GM18951 (cell line): ENCODE measurements at regions not wholly inside any gene's neighbourhood (a gene's known extent, or its start where the extent isn't known, plus 50 kb on each side); places are given as distances from the start of the nearest gene placed in this dataset.

Source experiments
- POLR2A ChIP-seq: IDR thresholded peaks from 4 replicates; pipeline ENCODE4 v1.6.1; 2011; ENCODE audit warnings: mild to moderate bottlenecking; ENCODE audit not compliant: insufficient read length, insufficient read depth; ENCODE audit errors: extremely low read depth
- in situ Hi-C: fragments of 300-500 bp; cut with MboI; formaldehyde crosslinking; loops from one replicate; pipeline ENCODE4 v1.12.0; 2022; ENCODE audit warnings: low sequenced_read_pairs, mixed read lengths, inconsistent platforms; ENCODE audit not compliant: unreplicated experiment

DNA sequence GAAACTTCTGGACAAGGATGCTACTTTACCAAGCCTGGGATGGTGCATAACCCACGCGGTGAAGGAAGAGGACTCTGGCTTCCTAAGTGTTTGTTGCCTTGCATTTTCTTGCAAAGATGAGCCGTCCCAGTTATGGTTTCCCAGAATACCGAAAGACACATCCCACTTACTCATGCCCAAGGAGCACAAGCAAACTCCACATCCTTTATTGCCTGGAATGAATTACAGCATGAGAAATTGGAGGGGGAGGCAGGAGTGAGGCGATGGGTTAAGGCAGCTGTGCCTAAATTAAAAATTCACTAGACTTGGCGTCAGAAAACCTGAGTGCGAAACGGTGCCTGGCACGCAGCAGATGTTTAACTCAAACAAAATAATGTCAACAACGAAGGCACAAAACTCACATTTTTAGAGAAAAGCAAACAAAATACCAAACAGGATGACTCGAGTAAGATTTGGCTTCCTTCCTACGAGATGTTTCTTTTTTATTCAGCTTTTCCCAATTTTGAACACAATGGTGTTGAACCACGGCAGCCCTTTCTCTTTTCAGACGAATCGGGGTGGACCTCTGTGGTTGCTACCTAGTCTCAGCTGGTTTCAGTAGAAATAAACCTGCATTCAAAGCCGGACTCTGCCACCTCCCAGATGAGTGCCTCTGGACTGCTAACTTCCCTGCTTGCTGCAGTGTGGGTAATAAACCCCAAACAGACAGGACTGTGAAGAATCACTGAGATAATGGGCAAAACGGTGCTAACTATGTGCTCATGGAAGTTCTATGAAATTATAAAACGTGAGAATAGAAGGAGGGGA lies 100.3 kb upstream of the NCK2 start:
- in situ Hi-C loops, result no loop called here
- TF ChIP-seq POLR2A, result no peak

DNA sequence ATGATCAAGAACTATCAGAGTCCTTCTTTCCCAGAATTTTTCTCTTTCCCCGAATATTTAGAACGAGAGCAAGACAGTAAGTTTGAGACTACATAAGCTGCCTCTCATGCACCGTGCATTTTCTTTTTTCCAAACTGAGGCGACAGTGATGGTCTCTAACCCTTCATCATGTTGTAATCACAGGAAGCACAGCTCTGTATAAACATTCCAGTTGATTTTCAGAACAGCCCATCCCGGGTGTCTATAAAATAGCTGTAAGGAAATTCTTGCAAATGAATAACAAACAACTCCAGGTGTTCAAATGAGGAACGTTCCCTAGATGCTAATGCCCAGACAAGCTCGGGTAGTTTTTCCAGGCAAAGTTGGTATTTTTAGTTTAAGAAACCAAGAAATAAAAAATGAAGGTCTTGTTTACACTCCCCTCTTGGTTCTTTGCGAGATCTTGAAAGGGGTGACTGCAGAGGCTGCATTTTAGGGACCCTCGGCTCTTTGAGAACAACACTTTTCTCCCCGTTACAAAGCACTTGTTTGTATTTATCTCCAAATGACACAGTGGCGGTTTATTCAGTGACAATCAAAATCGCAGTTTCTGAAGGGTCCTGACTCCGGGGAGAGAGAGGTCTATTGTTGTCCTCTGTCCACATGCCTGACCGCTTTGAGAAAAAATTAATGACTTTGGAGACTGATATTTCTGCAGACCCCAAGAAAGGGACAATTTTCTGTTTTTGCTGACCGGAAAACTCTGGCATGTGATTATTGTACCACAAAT lies 101.1 kb upstream of the NCK2 start:
- in situ Hi-C loops, result no loop called here
- TF ChIP-seq POLR2A, result no peak

DNA sequence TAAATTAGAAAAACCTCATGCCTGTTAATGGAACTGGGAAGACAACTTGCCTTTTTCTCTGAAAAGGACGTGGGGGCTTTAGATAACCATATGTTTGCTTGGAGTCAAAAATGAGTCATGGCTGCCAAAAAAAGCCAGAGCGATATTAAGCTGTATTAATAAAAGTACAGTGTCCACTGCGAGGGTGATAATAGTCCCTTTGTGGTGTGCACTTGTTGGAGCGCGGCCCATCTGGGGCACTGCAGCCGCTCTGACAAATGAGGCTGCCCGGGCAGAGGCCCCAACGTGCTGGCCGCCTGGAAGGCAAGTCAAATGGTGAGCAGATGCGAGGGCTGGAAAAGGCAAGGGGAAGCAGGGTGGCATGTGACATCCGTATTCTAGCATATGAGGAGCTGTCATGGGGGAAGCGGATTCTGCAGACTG lies 103.3 kb upstream of the NCK2 start:
- no peak for TF ChIP-seq POLR2A
- in situ Hi-C loops, result no loop called here

DNA sequence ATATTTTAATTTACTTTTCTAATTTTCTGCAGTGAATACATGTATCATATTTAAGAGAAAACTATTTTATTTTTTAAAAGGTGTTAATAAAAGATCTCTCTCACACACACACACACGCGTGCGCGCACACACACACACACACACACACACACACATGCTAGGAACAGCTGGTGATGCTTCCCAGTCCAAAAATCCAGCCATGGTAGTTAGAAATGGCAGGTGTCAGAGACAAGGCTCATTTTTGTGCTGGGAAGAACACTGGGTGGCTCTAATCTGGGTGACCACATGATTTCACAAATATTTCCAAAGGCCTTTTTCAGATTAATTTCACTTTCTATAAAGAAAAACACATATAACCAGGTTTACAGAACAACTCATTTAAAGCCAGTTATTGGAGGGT lies 104.5 kb upstream of the NCK2 start:
- TF ChIP-seq POLR2A, result no peak
- in situ Hi-C loops, result no loop called here

DNA sequence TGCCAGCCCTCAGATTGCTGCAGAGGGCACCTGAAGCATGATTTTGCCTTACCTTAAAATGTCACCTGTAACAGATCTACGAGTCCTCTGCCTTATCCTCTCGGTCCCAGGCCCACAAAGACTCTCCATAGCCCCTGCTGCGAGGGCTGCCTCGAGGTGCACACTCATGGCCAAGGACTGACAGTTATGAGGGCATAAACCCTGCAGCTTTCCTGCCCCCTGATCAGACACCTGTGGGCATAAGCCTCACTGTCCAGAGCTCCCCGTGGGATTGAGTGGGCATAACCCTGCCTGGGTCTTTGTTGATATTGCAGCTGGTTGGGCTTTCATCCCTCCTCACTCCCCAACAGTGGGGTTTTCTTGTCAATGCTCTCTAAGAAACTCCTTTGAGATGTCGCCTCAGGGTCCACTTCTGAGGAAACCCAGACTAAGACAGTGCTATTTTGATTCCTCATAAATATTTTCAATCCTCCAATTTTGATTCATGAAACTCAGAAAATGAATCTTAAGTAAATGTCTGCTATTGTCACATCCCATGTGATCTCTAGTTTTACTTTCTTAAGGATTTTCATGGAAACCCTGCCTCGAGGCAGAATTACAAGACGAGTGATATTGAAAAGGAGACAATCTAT lies 108.5 kb upstream of the NCK2 start:
- in situ Hi-C loops, result no loop called here
- TF ChIP-seq POLR2A, result no peak

DNA sequence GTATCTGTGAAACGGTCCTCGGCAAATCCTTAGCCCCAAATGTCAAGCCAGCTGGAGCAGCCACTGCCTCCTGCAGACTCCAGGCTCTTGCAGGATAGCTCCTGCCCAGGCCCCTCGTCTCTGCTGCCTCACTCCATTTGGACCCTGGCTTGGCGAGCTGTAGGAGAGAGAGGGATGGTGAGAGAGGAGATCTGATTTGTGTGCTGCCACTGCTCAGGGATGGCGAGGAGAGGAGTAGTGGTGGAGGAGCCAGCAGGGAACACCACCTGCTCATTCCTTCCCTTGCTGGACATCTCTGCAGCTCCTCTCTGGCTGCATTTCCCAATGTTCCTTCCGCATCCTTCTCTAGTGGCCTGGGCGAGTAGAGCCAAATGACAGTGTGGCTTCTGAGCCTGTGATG lies 109.1 kb upstream of the NCK2 start:
- TF ChIP-seq POLR2A, result no peak
- in situ Hi-C loops, result no loop called here

DNA sequence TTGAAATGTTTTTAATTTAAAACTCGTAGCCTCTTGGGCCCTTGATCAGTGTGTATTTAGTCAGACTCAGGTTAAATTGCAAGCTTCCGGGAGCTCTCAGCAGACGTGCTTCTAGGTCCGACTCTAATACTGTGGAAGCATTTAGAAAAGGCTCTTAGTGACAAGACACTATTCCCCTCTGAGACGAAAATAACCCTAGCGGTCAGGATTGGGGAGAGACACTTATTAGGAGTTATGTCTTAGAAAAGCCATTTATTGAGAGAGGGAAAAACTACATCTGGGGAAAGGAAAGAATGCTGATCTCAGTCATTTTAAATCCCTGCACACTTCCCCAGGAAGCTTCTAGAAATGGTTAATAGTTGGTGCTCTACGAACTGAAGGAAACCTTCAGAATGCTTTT lies 110.5 kb upstream of the NCK2 start:
- no peak for TF ChIP-seq POLR2A
- in situ Hi-C loops, result no loop called here

DNA sequence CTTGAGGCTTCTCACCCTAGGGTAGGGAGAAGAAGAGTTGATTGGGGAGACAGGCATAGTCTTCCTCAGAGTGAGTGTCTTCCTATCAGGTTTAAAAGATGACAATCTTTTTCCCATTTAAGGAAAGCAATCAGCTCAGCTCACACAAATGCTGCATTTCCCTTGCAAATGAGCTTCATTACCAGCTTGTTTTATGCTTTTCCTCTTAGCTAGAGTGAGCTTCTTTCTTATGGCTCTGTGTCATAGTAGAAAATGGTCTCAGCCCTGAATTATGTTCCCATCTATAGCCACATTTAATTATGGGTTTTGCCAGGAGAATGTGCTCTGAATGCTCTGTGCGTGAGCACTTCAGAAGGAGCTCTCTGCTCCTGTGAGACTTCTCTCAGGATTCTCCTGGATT lies 112.8 kb upstream of the NCK2 start:
- no peak for TF ChIP-seq POLR2A
- in situ Hi-C loops, result no loop called here

DNA sequence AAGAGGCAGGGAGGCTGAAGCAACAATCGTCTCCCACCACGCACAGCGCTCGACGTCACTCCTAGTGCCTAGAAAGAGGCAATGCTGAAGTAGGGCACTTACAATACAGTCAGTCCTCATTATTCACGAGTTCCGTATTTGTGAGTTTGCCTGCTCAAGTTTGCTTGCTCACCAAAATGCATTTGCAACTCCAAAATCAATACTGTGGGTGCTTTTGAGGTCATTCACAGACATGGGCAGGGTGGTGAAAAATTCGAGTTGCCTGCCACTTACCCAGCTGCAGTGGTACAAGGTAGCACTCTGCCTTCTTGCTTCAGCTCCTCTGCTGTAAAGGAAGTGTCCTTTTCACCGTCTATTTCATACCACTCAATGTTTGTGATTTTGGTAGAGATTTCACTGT lies 113.7 kb upstream of the NCK2 start:
- no peak for TF ChIP-seq POLR2A
- in situ Hi-C loops, result no loop called here

DNA sequence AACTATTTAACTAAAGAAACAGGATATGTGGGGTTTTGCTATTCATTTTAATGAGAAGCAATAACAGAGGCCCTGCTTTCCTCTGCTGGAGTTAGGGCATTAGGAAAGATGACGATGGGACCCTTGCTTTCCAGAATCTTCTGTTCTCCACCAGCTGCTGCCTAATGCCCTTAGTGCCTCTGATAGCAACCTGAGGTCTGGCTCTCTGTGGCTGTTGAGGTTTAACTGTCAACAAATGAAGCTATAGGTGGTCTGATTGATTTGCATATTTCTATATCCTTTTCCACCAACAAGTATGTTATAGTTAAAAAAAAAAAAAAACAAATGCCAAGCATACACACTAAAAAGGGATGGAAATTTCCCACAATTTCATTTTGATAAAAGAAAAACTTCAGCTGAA lies 115.1 kb upstream of the NCK2 start:
- in situ Hi-C loops, result no loop called here
- TF ChIP-seq POLR2A, result no peak

DNA sequence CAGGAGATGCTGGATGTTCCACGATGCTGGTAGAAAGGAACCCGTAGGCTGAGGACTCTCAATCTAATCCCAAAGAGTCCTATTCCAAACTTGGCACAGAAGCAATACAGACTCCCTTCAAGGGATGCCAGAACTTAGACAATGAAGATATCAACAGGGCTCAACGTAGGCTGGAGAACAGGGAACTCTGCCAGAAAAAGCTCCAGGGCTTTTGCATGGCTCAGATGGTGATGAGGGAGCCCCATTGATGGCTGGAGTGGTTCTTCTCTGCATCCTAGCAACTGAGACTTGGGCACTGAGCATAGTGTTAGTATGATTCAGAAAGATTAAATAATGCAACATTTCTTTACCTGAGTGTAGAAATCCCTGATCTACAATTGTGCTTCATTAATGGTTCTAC lies 117.2 kb upstream of the NCK2 start:
- TF ChIP-seq POLR2A, result no peak
- in situ Hi-C loops, result no loop called here

DNA sequence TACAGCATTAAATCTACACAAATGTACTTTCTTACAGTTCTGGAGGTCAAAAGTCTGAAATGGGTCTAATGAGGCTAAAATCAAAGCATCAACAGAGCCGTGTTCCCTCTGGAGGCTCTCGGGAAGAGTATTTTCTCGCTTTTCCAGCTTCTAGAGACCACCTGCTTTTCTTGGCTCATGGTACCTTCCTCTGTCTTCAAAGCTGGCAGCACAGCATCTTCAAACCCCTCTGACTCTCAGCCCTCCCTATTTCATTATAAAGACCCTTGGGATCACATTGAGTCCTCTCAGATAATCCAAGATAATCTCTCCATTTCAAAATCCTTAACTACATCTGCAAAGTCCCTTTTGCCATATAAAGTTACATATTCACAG lies 117.8 kb upstream of the NCK2 start:
- no peak for TF ChIP-seq POLR2A
- in situ Hi-C loops, result no loop called here

DNA sequence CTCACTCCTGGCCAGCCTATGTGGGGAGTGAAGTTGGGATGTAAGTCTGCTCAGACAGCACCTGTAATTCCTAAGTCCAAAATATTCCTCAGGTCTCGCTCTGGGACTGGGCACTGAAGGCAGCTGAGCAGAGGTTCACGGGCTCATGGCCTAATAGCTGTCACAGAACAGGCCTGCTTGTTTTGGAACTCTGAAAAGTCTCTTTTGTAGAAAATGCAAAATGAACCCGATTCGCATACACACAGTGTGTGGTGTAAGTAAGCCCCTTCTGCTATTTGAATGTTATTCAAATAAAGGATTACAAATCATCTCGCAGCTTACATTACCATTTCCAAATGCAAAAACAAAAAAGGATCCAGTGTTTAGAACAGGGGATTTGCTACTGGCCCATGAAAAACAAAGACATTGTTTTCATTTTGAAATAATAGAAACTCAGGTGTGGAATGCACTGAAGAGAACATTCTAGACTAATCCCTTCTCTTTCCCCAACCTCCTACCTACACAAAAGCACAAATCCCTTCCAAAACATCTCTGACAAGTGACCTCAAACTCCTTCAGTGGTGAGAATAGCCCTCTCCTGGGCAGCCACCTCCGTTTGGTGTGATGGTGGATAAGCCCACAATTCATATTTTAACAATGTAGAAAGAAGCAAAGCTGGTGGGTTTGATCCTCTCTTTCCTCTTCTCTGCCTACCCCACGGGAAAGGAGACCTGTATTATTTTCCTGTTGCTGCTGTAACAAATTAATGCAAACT lies 118.3 kb upstream of the NCK2 start:
- in situ Hi-C loops, result no loop called here
- no peak for TF ChIP-seq POLR2A

DNA sequence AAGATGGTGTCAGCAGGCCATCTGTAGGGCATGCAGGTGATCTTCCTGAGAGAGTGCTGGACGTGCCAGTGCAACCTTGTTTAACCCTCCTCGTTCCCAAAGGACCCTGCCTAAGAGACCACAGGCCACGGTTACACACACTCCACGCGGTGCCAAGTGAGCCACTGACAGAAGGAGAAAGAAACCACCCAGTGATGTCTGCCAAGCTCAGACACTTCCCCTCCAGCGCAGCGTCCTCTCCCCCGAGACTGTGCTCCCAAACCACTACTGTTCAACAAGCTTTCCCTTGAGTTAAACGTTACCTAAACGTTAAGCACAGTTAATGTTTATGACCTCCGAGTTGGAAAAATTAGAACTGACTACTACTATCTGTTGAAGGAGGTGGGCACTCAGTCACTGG lies 119.1 kb upstream of the NCK2 start:
- in situ Hi-C loops, result no loop called here
- no peak for TF ChIP-seq POLR2A

DNA sequence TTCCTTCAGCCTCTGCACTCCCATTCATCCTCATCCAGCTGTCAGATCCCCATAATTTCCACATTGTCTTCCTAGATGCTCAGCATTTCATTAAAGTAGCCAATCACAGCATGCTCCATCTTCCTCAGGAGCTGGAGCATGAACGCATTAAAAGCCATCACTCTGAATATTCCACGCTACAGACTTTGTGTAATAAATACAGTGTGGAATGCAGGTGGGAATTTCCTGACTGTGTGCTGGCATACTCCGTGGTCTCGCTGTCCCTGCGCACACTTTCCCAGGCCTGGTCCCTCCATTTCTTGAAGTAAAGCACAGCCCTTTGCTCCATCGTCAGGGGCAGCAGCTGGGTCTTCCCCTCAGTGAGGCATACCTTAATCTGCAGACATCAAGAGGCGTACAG lies 123.7 kb upstream of the NCK2 start:
- TF ChIP-seq POLR2A, result no peak
- in situ Hi-C loops, result no loop called here
